ENCODE measurements at regions not wholly inside any gene's neighbourhood (a gene's known extent, or its start where the extent isn't known, plus 50 kb on each side); places are given as distances from the start of the nearest gene placed in this dataset.
A peak's percentile ranks its signal among the peaks of the same experiment; 100 is the strongest.

DNA sequence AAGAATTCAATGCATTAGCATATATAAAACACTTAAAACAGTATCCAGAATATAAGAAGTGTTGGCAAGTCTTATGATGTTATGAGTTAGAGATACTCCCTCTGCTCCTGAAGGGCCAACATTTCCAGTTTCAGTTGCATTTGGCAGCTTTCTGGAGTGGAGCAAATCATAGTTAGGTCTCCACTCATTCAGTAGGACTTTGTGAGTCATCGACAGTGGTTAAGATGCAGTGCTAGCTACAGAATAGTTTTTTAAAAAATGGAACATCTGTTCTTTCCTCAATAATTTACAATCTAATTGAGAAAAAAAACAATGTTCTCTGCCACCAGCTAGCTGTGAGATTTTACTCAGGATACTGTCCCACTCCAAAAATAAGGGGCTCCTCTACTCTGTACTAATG is 389.1 kb downstream of the HLX start:
- H3K4me2 ChIP-seq = no peak overlapping the region
- no peaks in the 10 kb centered on the region for H3K9me3 ChIP-seq
- no peak for DNase-seq
- H3K9me2 ChIP-seq = no peaks in the 10 kb centered on the region
- POLR2A ChIA-PET = no interaction called here
- H3F3A ChIP-seq (replicated peaks; ENCODE audit: insufficient read depth) = peaks cover 6% of the 10 kb centered on the region
- no peak overlapping the region for H3K4me3 ChIP-seq (ENCODE audit: low read depth in 2 of 2, low read length in 1 of 2)
- 75% methylated on average over 1 of the region's 1 CpG for WGBS (ENCODE audit: low lambda C conversion rate)
- peaks cover 0 to 4% of the 10 kb centered on the region in 2 experiments; a peak in 2 of 4 replicates for H3K4me1 ChIP-seq (ENCODE audit: control insufficient read depth in 1 of 2, insufficient read depth in 2 of 2, low read depth in 1 of 2, low read length in 1 of 2)
- H2AFZ ChIP-seq (ENCODE audit: low read depth) = no peak overlapping the region
- H3K27me3 ChIP-seq (ENCODE audit: insufficient read depth) = no peaks in the 10 kb centered on the region
- no peaks in the 10 kb centered on the region for H4K20me1 ChIP-seq (ENCODE audit: insufficient read depth)
- H3K79me2 ChIP-seq (ENCODE audit: insufficient read depth) = no peaks in the 10 kb centered on the region
- H3K27ac ChIP-seq (ENCODE audit: low read depth in 2 of 2, low read length in 1 of 2) = no peak overlapping the region
- CTCF ChIA-PET = interaction anchor here (1.2 to 2.3 kb wide), 2 partner anchors 65 to 167 kb away, joined by 3 to 13 read pairs; no protein-coding TSS in a partner anchor
- H3K9ac ChIP-seq = no peak overlapping the region
- no peaks in the 10 kb centered on the region for H3K36me3 ChIP-seq (replicated peaks in 1 of 2; ENCODE audit: control insufficient read depth in 1 of 2, insufficient read depth in 2 of 2, low read length in 1 of 2)
- TF ChIP-seq, protein P1, sequence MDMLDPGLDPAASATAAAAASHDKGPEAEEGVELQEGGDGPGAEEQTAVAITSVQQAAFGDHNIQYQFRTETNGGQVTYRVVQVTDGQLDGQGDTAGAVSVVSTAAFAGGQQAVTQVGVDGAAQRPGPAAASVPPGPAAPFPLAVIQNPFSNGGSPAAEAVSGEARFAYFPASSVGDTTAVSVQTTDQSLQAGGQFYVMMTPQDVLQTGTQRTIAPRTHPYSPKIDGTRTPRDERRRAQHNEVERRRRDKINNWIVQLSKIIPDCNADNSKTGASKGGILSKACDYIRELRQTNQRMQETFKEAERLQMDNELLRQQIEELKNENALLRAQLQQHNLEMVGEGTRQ (IDR thresholded peaks at IDR 0.05; ENCODE audit: borderline replicate concordance, low read depth, low read length) = no peak
- TF ChIP-seq NFIC (IDR thresholded peaks at IDR 0.05; ENCODE audit: borderline replicate concordance) = peak; percentile 34
- TF ChIP-seq RFX5 (IDR thresholded peaks at IDR 0.05; ENCODE audit: low read length) = no peak
- TF ChIP-seq, protein P2, sequence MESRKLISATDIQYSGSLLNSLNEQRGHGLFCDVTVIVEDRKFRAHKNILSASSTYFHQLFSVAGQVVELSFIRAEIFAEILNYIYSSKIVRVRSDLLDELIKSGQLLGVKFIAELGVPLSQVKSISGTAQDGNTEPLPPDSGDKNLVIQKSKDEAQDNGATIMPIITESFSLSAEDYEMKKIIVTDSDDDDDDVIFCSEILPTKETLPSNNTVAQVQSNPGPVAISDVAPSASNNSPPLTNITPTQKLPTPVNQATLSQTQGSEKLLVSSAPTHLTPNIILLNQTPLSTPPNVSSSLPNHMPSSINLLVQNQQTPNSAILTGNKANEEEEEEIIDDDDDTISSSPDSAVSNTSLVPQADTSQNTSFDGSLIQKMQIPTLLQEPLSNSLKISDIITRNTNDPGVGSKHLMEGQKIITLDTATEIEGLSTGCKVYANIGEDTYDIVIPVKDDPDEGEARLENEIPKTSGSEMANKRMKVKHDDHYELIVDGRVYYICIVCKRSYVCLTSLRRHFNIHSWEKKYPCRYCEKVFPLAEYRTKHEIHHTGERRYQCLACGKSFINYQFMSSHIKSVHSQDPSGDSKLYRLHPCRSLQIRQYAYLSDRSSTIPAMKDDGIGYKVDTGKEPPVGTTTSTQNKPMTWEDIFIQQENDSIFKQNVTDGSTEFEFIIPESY (IDR thresholded peaks at IDR 0.05; ENCODE audit: borderline replicate concordance, low read depth) = no peak
- TF ChIP-seq, protein P3, sequence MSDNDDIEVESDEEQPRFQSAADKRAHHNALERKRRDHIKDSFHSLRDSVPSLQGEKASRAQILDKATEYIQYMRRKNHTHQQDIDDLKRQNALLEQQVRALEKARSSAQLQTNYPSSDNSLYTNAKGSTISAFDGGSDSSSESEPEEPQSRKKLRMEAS (IDR thresholded peaks at IDR 0.05; ENCODE audit: low read depth) = no peak
- TF ChIP-seq RCOR1 (IDR thresholded peaks at IDR 0.05; ENCODE audit: low read length) = no peak
- TF ChIP-seq SIN3A (IDR thresholded peaks at IDR 0.05; ENCODE audit: borderline replicate concordance, low read depth, low read length) = no peak
- no peak for TF ChIP-seq MXI1 (IDR thresholded peaks at IDR 0.05; ENCODE audit: low read depth, low read length)
- peak; percentile 58; the same call in 1 of the 2 replicates for TF ChIP-seq TCF12 (IDR thresholded peaks at IDR 0.05)
- no peak for TF ChIP-seq GABPA (IDR thresholded peaks at IDR 0.05; ENCODE audit: low read depth)
- TF ChIP-seq TEAD4 (IDR thresholded peaks at IDR 0.05; ENCODE audit: borderline replicate concordance, insufficient read depth) = no peak
- peak; percentile 69; the same call in 1 of the 2 replicates for TF ChIP-seq FOSL2 (IDR thresholded peaks at IDR 0.05; ENCODE audit: borderline replicate concordance, low read depth)
- no peak for TF ChIP-seq TAF1 (IDR thresholded peaks at IDR 0.05; ENCODE audit: borderline replicate concordance, low read depth, low read length)
- no peak for TF ChIP-seq GATA2 (CRISPR knock-in tag; IDR thresholded peaks at IDR 0.05)
- TF ChIP-seq, protein P4, sequence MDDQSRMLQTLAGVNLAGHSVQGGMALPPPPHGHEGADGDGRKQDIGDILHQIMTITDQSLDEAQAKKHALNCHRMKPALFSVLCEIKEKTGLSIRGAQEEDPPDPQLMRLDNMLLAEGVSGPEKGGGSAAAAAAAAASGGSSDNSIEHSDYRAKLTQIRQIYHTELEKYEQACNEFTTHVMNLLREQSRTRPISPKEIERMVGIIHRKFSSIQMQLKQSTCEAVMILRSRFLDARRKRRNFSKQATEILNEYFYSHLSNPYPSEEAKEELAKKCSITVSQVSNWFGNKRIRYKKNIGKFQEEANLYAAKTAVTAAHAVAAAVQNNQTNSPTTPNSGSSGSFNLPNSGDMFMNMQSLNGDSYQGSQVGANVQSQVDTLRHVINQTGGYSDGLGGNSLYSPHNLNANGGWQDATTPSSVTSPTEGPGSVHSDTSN (IDR thresholded peaks at IDR 0.05) = 0 out of 2 replicates have a peak, but pooled peaks have one; percentile 6
- TF ChIP-seq POLR2AphosphoS5 (IDR thresholded peaks at IDR 0.05; ENCODE audit: low read depth, low read length) = no peak
- no peak for TF ChIP-seq CHD2 (IDR thresholded peaks at IDR 0.05; ENCODE audit: low read length, partially characterized antibody)
- no peak for TF ChIP-seq ELF1 (IDR thresholded peaks at IDR 0.05)
- peak; percentile 55 for TF ChIP-seq JUND (IDR thresholded peaks at IDR 0.05)
- TF ChIP-seq, protein P5, sequence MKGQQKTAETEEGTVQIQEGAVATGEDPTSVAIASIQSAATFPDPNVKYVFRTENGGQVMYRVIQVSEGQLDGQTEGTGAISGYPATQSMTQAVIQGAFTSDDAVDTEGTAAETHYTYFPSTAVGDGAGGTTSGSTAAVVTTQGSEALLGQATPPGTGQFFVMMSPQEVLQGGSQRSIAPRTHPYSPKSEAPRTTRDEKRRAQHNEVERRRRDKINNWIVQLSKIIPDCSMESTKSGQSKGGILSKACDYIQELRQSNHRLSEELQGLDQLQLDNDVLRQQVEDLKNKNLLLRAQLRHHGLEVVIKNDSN (IDR thresholded peaks at IDR 0.05; ENCODE audit: borderline replicate concordance, low read depth) = no peak
- TF ChIP-seq, protein P6, sequence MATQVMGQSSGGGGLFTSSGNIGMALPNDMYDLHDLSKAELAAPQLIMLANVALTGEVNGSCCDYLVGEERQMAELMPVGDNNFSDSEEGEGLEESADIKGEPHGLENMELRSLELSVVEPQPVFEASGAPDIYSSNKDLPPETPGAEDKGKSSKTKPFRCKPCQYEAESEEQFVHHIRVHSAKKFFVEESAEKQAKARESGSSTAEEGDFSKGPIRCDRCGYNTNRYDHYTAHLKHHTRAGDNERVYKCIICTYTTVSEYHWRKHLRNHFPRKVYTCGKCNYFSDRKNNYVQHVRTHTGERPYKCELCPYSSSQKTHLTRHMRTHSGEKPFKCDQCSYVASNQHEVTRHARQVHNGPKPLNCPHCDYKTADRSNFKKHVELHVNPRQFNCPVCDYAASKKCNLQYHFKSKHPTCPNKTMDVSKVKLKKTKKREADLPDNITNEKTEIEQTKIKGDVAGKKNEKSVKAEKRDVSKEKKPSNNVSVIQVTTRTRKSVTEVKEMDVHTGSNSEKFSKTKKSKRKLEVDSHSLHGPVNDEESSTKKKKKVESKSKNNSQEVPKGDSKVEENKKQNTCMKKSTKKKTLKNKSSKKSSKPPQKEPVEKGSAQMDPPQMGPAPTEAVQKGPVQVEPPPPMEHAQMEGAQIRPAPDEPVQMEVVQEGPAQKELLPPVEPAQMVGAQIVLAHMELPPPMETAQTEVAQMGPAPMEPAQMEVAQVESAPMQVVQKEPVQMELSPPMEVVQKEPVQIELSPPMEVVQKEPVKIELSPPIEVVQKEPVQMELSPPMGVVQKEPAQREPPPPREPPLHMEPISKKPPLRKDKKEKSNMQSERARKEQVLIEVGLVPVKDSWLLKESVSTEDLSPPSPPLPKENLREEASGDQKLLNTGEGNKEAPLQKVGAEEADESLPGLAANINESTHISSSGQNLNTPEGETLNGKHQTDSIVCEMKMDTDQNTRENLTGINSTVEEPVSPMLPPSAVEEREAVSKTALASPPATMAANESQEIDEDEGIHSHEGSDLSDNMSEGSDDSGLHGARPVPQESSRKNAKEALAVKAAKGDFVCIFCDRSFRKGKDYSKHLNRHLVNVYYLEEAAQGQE (IDR thresholded peaks at IDR 0.05; ENCODE audit: low read depth, low read length) = no peak
- no peak for TF ChIP-seq FOXM1 (IDR thresholded peaks at IDR 0.05; ENCODE audit: low read depth)
- TF ChIP-seq RAD21 (IDR thresholded peaks at IDR 0.05; ENCODE audit: low read length) = no peak
- no peak for TF ChIP-seq MEF2A (IDR thresholded peaks at IDR 0.05; ENCODE audit: borderline replicate concordance, low read depth)
- peak in 1 of 2 experiments; percentile 22; a peak in 1 of 4 replicates for TF ChIP-seq EP300 (IDR thresholded peaks at IDR 0.05; ENCODE audit: borderline replicate concordance in 1 of 2, low read depth in 1 of 2, low read length in 1 of 2)
- no peak for TF ChIP-seq RXRA (IDR thresholded peaks at IDR 0.05; ENCODE audit: borderline replicate concordance, low read depth)
